ENCODE measurements at regions not wholly inside any gene's neighbourhood (a gene's known extent, or its start where the extent isn't known, plus 50 kb on each side); places are given as distances from the start of the nearest gene placed in this dataset.
"Not testable (repeated sequence)": the region's sequence is repeated elsewhere in the genome, so short reads cannot be mapped to it uniquely, and the experiment has no call there.

GRCh38 chr6:14477559-14477958, 360.0 kb downstream of the CD83 start:
- TF ChIP-seq CTCF (IDR thresholded peaks at IDR 0.05), result no peak
- Histone ChIP-seq H3K4me3 (no peak overlapping the region), H3K27ac (peak overlapping the region in 1 of 2 donors; percentile 71)

GRCh38 chr6:14478381-14479225, 361.0 kb downstream of the CD83 start:
- no peak for DNase-seq (ENCODE audit: low spot score)
- Histone ChIP-seq H3K4me3 (no peak overlapping the region), H3K27ac (no peak overlapping the region), H3K4me1 (peaks cover 0 to 19% of the 10 kb centered on the region in 2 donors), H3K27me3 (no peaks in the 10 kb centered on the region), H3K9me3 (no peaks in the 10 kb centered on the region), H3K36me3 (no peaks in the 10 kb centered on the region)
- TF ChIP-seq CTCF (IDR thresholded peaks at IDR 0.05), result no peak

More at GRCh38 chr6:14477559-14477958, 360.0 kb downstream of the CD83 start:
- no peak for DNase-seq (ENCODE audit: low spot score)
- Histone ChIP-seq H3K4me1 (peaks cover 0 to 28% of the 10 kb centered on the region in 2 donors), H3K9me3 (no peaks in the 10 kb centered on the region), H3K27me3 (no peaks in the 10 kb centered on the region), H3K36me3 (no peaks in the 10 kb centered on the region)

- H3K36me3 ChIP-seq; H3K4me3 ChIP-seq; H3K27ac ChIP-seq; H3K9me3 ChIP-seq; DNase-seq (ENCODE audit: low spot score); H3K27me3 ChIP-seq: not testable (repeated sequence)
- peaks cover 0 to 12% of the 10 kb centered on the region in 2 donors for H3K4me1 ChIP-seq
Observed at GRCh38 chr6:14481946-14482345, 364.4 kb downstream of the CD83 start.

GRCh38 chr6:14487625-14488024, 370.1 kb downstream of the CD83 start:
- no peak for TF ChIP-seq CTCF (IDR thresholded peaks at IDR 0.05)
- H3K27me3 ChIP-seq, result no peaks in the 10 kb centered on the region
- no peak overlapping the region for H3K4me3 ChIP-seq
- no peaks in the 10 kb centered on the region for H3K9me3 ChIP-seq
- H3K36me3 ChIP-seq, result no peaks in the 10 kb centered on the region
- no peak overlapping the region for H3K27ac ChIP-seq
- DNase-seq (ENCODE audit: low spot score), result no peak
- no peaks in the 10 kb centered on the region for H3K4me1 ChIP-seq

- Histone ChIP-seq H3K4me1 (no peaks in the 10 kb centered on the region), H3K27ac (no peak overlapping the region), H3K9me3 (no peaks in the 10 kb centered on the region), H3K27me3 (no peaks in the 10 kb centered on the region), H3K4me3 (no peak overlapping the region), H3K36me3 (no peaks in the 10 kb centered on the region)
- TF ChIP-seq CTCF (IDR thresholded peaks at IDR 0.05), result no peak
- DNase-seq (ENCODE audit: low spot score), result no peak
Observed at GRCh38 chr6:14488180-14488579, 370.6 kb downstream of the CD83 start.

GRCh38 chr6:14489445-14489844, 371.9 kb downstream of the CD83 start:
- Histone ChIP-seq H3K27me3 (no peaks in the 10 kb centered on the region), H3K4me3 (no peak overlapping the region), H3K27ac (no peak overlapping the region), H3K36me3 (no peaks in the 10 kb centered on the region), H3K9me3 (no peaks in the 10 kb centered on the region), H3K4me1 (no peaks in the 10 kb centered on the region)
- TF ChIP-seq CTCF (IDR thresholded peaks at IDR 0.05), result no peak
- DNase-seq (ENCODE audit: low spot score), result no peak

All from right atrium auricular region (tissue), 2 donors.